Spleen (tissue), 11 donors: ENCODE measurements at regions not wholly inside any gene's neighbourhood (a gene's known extent, or its start where the extent isn't known, plus 50 kb on each side); places are given as distances from the start of the nearest gene placed in this dataset.

ENCODE experiments used
- DNase-seq: peaks from one replicate; pipeline ENCODE4 v3.0.0-alpha.2; 2020
- H3K27ac ChIP-seq, 8 donors: fragments of 200-600 bp; sonication (generic) in 7 of 8; 1 replicate in 4 of 8; 2 replicates in 4 of 8; pipeline versions ENCODE4 v1.5.0 to v1.8.0; 2016 to 2021; ENCODE audit warnings: inconsistent platforms in 4 of 8, mild to moderate bottlenecking in 4 of 8, moderate library complexity in 1 of 8
- H3K27me3 ChIP-seq, 7 donors: fragments of 200-600 bp; sonication (generic) in 6 of 7; replicated peaks in 1 of 7; 1 replicate in 4 of 7; 2 replicates in 3 of 7; pipeline versions ENCODE4 v1.5.0 to v1.8.0; 2016 to 2021; ENCODE audit warnings: inconsistent platforms in 3 of 7, mild to moderate bottlenecking in 1 of 7
- H3K36me3 ChIP-seq, 6 donors: fragments of 200-600 bp; sonication (generic) in 5 of 6; 1 replicate in 4 of 6; 2 replicates in 2 of 6; pipeline versions ENCODE4 v1.5.0 to v1.8.0; 2016 to 2021; ENCODE audit warnings: inconsistent platforms in 2 of 6
- H3K4me1 ChIP-seq, 6 donors: fragments of 200-600 bp; sonication (generic) in 5 of 6; 1 replicate in 3 of 6; 2 replicates in 3 of 6; pipeline versions ENCODE4 v1.5.0 to v1.8.0; 2016 to 2021; ENCODE audit warnings: inconsistent platforms in 3 of 6
- H3K4me3 ChIP-seq, 8 donors: fragments of 200-600 bp; sonication (generic) in 7 of 8; 1 replicate in 4 of 8; 2 replicates in 4 of 8; pipeline versions ENCODE4 v1.5.0 to v1.8.0; 2016 to 2021; ENCODE audit warnings: inconsistent platforms in 4 of 8, mild to moderate bottlenecking in 4 of 8, moderate library complexity in 2 of 8
- H3K9me3 ChIP-seq, 8 donors: fragments of 200-600 bp; sonication (generic) in 7 of 8; 1 replicate in 4 of 8; 2 replicates in 4 of 8; pipeline versions ENCODE4 v1.5.0 to v1.8.0; 2016 to 2021; ENCODE audit warnings: inconsistent platforms in 4 of 8
- POLR2A ChIP-seq, 3 donors: fragments of 450-650 bp; IDR thresholded peaks; one replicate each; pipeline ENCODE4 v1.5.1; 2017; ENCODE audit warnings: antibody characterized with exemption in 3 of 3, mild to moderate bottlenecking in 1 of 3
- POLR2AphosphoS5 ChIP-seq, 3 donors: sonication (generic); formaldehyde crosslinking; IDR thresholded peaks; one replicate each; pipeline ENCODE4 v1.5.1; 2017; ENCODE audit warnings: antibody characterized with exemption in 3 of 3
- WGBS, 5 donors: extraction: QIAGEN DNeasy Blood & Tissue Kit in 3 of 5; methylation state at CpG; one replicate each; pipeline versions ENCODE4 v1.1.5 to v1.1.7; 2013 to 2018; 5-methylcytosine and 5-hydroxymethylcytosine counted together
- intact Hi-C: fragments of 100-400 bp; cut with DNase I; formaldehyde crosslinking; loops from one replicate; pipeline ENCODE4 v1.15.0; 2023; ENCODE audit warnings: low total_unique reads
- TF ChIP-seq, protein P1 (sequence below), 11 experiments: fragments of 200-600 bp in 7 of 11; fragments of 450-650 bp in 4 of 11; sonication (generic) in 4 of 11; IDR thresholded peaks in 8 of 11; conservative IDR thresholded peaks in 3 of 11; 1 replicate in 7 of 11; 2 replicates in 4 of 11; pipeline versions ENCODE4 v1.4.0 to v1.8.0; 2016 to 2021; ENCODE audit warnings: antibody characterized with exemption in 11 of 11, inconsistent platforms in 4 of 11, mild to moderate bottlenecking in 1 of 11
- donor health status: healthy with polysubstance abuse.
- donor health status: DM: no; HTN: no; CAD: no; lungs with moderate emphysema.
- donor health status: DM: no; HTN: no; CAD: no.
- donor health status: Bipolar disorder and iron deficiency.
- donor health status: healthy.
- donor health status: DM: no; HTN: no; CAD: no.
- donor health status: DM: yes; HTN: yes; CAD: no.

DNA sequence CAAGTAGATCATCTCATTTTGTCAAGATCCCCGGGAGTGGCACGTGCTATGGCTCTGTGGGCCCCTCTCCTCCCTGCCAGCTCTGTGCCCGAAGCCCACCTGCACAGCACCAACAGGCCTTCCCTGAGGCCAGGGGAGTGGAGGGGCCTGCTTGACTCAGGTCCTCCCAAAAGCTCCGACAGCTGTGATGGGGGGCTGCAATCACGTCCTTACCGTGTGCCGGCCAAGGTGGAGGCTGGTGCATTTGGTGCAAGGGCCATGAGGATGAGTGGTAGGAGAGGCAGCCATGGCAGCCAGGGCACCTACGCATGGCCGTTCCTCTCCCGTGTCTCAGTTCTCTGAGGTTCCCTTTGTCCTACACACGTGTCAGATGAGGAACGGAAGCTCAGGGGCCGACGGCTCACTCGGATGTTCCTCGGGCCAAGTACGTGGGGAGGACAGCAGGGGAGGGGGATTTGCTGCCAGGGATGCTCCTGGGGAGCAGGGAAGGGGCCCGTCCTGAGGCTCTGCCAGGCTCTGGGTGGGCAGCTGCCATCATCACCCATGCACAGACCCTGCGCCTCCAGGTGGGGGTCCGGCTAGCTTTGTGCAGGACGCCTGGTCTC, 95.8 kb downstream of the HMX1 start:
- Histone ChIP-seq H3K9me3 (no peaks in the 10 kb centered on the region), H3K4me3 (no peak overlapping the region), H3K36me3 (no peaks in the 10 kb centered on the region), H3K27ac (no peak overlapping the region), H3K27me3 (peaks cover 0 to 22% (median 0%) of the 10 kb centered on the region in 7 donors), H3K4me1 (no peaks in the 10 kb centered on the region)
- TF ChIP-seq POLR2AphosphoS5 (IDR thresholded peaks at IDR 0.05) (no peak), POLR2A (IDR thresholded peaks at IDR 0.05) (no peak)
- TF ChIP-seq, protein P1, sequence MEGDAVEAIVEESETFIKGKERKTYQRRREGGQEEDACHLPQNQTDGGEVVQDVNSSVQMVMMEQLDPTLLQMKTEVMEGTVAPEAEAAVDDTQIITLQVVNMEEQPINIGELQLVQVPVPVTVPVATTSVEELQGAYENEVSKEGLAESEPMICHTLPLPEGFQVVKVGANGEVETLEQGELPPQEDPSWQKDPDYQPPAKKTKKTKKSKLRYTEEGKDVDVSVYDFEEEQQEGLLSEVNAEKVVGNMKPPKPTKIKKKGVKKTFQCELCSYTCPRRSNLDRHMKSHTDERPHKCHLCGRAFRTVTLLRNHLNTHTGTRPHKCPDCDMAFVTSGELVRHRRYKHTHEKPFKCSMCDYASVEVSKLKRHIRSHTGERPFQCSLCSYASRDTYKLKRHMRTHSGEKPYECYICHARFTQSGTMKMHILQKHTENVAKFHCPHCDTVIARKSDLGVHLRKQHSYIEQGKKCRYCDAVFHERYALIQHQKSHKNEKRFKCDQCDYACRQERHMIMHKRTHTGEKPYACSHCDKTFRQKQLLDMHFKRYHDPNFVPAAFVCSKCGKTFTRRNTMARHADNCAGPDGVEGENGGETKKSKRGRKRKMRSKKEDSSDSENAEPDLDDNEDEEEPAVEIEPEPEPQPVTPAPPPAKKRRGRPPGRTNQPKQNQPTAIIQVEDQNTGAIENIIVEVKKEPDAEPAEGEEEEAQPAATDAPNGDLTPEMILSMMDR (IDR thresholded peaks at IDR 0.05 in 8 of 11, conservative IDR thresholded peaks at IDR 0.05 in 3 of 11) = no peak
- 80 to 90% (median 83%) methylated on average over 18 to 21 of the region's 21 CpGs for WGBS, 5 donors
- intact Hi-C loops = no loop called here
- peak; percentile 68 for DNase-seq

DNA sequence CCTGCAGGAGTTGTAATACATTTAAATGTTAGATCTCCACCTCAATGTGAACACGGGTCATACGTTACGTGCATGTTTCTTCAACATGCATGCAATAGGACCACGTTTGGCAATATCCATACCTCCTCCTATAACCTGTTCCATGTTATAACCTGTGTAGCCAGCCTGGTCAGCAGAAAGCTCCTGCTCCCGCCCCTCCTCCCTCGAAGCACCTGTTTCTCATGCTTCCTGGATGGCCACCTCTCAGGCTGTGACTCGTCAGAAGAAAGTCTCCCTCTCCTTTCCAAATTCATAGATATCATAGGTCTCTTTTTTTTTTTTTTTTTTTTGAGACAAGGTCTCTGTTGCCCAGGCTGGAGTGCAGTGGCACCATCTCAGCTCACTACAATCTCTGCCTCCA, 96.5 kb downstream of the HMX1 start:
- H3K4me3 ChIP-seq = no peak overlapping the region
- TF ChIP-seq, protein P1 (IDR thresholded peaks at IDR 0.05 in 8 of 11, conservative IDR thresholded peaks at IDR 0.05 in 3 of 11) = no peak
- TF ChIP-seq POLR2AphosphoS5 (IDR thresholded peaks at IDR 0.05) = no peak
- no peak for TF ChIP-seq POLR2A (IDR thresholded peaks at IDR 0.05)
- H3K9me3 ChIP-seq = no peaks in the 10 kb centered on the region
- H3K27me3 ChIP-seq = peaks cover 0 to 15% (median 0%) of the 10 kb centered on the region in 7 donors
- intact Hi-C loops = no loop called here
- H3K4me1 ChIP-seq = no peaks in the 10 kb centered on the region
- H3K36me3 ChIP-seq = no peaks in the 10 kb centered on the region
- WGBS, 5 donors = 82 to 91% (median 83%) methylated on average over 7 of the region's 7 CpGs
- peak; percentile 28 for DNase-seq
- H3K27ac ChIP-seq = no peak overlapping the region

DNA sequence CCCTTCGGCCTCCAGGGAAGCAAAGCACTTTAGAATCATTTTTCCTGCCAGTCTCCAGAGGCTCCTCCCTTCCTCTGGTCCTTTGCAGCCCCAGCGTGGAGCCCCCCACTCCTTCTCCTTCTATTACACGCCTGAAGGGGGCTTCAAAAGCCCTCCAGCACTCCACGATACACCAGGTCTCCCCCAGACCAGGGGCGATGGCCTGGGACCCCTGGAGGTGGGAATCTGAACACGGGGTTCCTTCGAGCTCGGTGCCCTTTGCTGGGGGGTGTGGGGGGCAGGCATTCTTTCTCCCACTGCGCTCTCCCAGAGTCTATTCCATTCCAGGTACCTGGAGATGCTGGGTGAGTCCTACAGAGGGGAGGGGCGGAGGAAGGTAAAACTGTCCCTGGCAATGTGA, 97.6 kb downstream of the HMX1 start:
- Histone ChIP-seq H3K36me3 (no peaks in the 10 kb centered on the region), H3K27me3 (peaks cover 0 to 5% (median 0%) of the 10 kb centered on the region in 7 donors), H3K4me1 (no peaks in the 10 kb centered on the region), H3K4me3 (no peak overlapping the region), H3K27ac (no peak overlapping the region), H3K9me3 (no peaks in the 10 kb centered on the region)
- intact Hi-C loops = no loop called here
- peak; percentile 29 for DNase-seq
- TF ChIP-seq POLR2AphosphoS5 (IDR thresholded peaks at IDR 0.05) (no peak), POLR2A (IDR thresholded peaks at IDR 0.05) (no peak)
- TF ChIP-seq, protein P1 (IDR thresholded peaks at IDR 0.05 in 8 of 11, conservative IDR thresholded peaks at IDR 0.05 in 3 of 11) = no peak
- 68 to 84% (median 72%) methylated on average over 10 of the region's 10 CpGs for WGBS, 5 donors

DNA sequence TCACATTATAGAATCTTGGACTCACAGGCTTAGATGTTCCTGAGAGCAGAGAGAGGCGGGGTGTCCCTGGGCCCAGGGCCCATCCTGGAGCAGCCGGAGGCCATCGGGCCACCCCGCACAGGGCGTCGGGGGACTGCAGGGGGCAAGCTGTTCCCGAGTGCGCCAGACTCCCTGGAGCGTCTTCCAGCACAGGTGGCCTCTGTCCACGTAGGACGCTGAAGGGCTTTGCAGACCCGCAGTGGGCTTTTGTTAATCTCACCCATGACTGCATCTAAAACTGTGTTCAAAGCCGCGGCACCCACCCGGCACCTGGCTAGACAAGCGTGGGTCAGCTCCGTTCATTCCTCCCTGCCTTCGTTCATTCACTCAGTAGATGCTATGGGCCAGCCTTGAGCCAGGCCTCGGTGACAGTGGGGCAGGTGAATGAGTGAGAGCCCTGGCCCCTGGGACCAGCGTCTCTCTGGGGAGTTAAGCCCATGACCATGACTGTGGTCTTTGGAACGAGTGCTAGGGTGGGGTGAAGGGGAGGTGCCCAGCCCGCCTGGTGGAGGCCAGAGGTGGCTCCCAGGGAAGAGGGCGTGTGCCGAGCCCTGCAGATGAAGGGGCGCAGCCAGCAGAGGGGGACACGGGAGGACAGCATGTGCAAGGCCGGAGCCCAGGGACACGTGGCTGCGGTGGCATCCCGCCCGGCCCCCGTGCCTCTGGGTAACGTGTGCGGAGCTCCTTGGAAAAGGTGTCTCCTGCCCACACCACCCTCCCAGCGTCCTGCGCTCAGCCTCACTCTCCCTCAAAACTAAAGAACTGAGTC, 98.3 kb downstream of the HMX1 start:
- TF ChIP-seq, protein P1 (IDR thresholded peaks at IDR 0.05 in 8 of 11, conservative IDR thresholded peaks at IDR 0.05 in 3 of 11) = no peak
- TF ChIP-seq POLR2AphosphoS5 (IDR thresholded peaks at IDR 0.05) (no peak), POLR2A (IDR thresholded peaks at IDR 0.05) (no peak)
- H3K27me3 ChIP-seq = peaks cover 0 to 5% (median 0%) of the 10 kb centered on the region in 7 donors
- H3K27ac ChIP-seq = no peak overlapping the region
- no peaks in the 10 kb centered on the region for H3K9me3 ChIP-seq
- intact Hi-C loops = no loop called here
- DNase-seq = peak; percentile 72
- no peak overlapping the region for H3K4me3 ChIP-seq
- no peaks in the 10 kb centered on the region for H3K36me3 ChIP-seq
- WGBS, 5 donors = 78 to 88% (median 86%) methylated on average over 25 to 36 of the region's 36 CpGs
- H3K4me1 ChIP-seq = no peaks in the 10 kb centered on the region
